MCF 10A (cell line): ENCODE measurements at regions not wholly inside any gene's neighbourhood (a gene's known extent, or its start where the extent isn't known, plus 50 kb on each side); places are given as distances from the start of the nearest gene placed in this dataset.

Experiments used
- BruUV-seq: library from RNA; stranded (reverse); fragments of 400-500 nt; replicated peaks from 2 replicates; lab custom pipeline; 2021; lab: Mats Ljungman, UMichigan
- CTCF ChIA-PET: fragments of 300-600 bp; sonication (Branson Sonifier 250); formaldehyde crosslinking; extraction: SDS; loops from one replicate; lab custom pipeline; 2021; ENCODE audit warnings: antibody characterized with exemption, inconsistent platforms; lab: Yijun Ruan, JAX
- POLR2A ChIA-PET: fragments of 300-600, 350-650 bp; sonication (Branson Sonifier 250); formaldehyde crosslinking; extraction: SDS; loops from one replicate; lab custom pipeline; 2020; ENCODE audit warnings: antibody characterized with exemption, inconsistent platforms; lab: Yijun Ruan, JAX
- DNase-seq: peaks from one replicate; pipeline ENCODE4 v3.0.0-alpha.2; 2018; ENCODE audit not compliant: unreplicated experiment
- H3K27ac Mint-ChIP-seq: one replicate; pipeline ENCODE4 v1.8.0; 2022; ENCODE audit warnings: mild to moderate bottlenecking, low read depth, mixed read lengths; ENCODE audit not compliant: unreplicated experiment
- H3K27me3 Mint-ChIP-seq: one replicate; pipeline ENCODE4 v1.8.0; 2022; ENCODE audit warnings: mixed read lengths; ENCODE audit not compliant: insufficient read depth, unreplicated experiment
- H3K36me3 Mint-ChIP-seq: one replicate; pipeline ENCODE4 v1.8.0; 2022; ENCODE audit warnings: mild to moderate bottlenecking, moderate library complexity, mixed read lengths; ENCODE audit not compliant: insufficient read depth, unreplicated experiment
- H3K4me1 Mint-ChIP-seq: one replicate; pipeline ENCODE4 v1.8.0; 2022; ENCODE audit warnings: mixed read lengths; ENCODE audit not compliant: insufficient read depth, unreplicated experiment
- H3K4me3 Mint-ChIP-seq: one replicate; pipeline ENCODE4 v1.8.0; 2022; ENCODE audit warnings: mild to moderate bottlenecking, moderate library complexity, mixed read lengths; ENCODE audit not compliant: unreplicated experiment
- H3K9me3 Mint-ChIP-seq: one replicate; pipeline ENCODE4 v1.8.0; 2022; ENCODE audit warnings: mixed read lengths; ENCODE audit not compliant: unreplicated experiment
- CTCF ChIP-seq: fragments of 200-600 bp; IDR thresholded peaks from one replicate; pipeline ENCODE4 v1.8.0; 2022; ENCODE audit warnings: antibody characterized with exemption, mild to moderate bottlenecking; ENCODE audit not compliant: unreplicated experiment
- intact Hi-C: fragments of 100-400 bp; cut with micrococcal nuclease; formaldehyde crosslinking; loops from 2 replicates; pipeline ENCODE4 v1.14.1; 2022

DNA sequence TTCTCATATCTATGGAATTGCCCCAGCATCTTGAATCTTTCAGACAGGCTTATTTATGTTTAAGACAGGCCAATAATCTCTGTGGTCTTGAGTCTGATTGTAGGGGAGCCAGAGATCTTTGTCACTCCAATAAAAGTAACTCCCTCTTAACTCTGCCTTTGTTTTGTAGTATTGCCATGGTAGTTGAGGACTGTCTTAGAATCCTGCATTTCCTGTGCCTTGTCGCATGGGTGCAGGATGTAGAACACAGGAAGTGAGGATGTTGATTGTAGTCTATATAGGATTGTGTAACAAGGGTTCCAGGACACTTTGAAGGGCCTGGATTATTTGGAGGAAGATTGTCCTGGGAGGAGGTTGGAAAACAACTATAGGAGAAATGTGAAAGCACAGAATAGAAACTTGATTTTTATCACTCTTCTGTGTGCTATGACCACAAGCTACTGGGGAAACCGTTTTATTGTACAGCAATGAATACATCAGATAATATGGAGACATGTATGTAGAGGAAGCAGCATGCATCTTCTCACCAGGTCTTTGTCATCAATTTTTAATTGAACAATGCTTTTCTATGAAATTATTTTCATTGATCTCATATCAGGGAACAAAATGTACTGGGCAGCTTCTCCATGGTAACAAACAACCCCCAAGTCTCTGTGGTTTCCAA, 411.7 kb downstream of the FGF9 start:
- intact Hi-C loops, result no loop called here
- Mint-ChIP-seq H3K9me3 (no peaks in the 10 kb centered on the region), H3K4me1 (peaks cover 3% of the 10 kb centered on the region), H3K27ac (no peak overlapping the region), H3K36me3 (no peaks in the 10 kb centered on the region), H3K4me3 (no peak overlapping the region), H3K27me3 (peaks cover 11% of the 10 kb centered on the region)
- POLR2A ChIA-PET, result no interaction called here
- no TSS peak for BruUV-seq
- CTCF ChIA-PET, result no interaction called here
- no peak for DNase-seq
- no peak for TF ChIP-seq CTCF

DNA sequence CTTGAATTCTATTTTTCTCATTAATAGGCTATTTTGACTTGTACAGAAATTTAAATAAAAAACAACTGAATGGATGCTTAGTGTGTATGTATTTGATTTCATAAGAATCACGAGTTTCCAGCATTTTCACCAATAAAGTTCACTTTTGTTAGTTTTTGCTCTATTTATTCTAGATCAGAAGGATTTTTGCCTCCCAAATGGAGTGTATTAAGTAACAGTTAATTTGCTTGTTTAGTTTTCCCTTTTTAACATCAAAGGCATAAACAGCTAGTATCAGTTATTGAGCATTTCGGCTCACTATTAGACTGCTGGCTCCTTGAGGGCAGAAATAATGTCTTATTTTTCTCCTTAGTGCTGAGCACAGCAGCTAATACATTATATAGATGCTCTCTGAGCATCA, 414.1 kb downstream of the FGF9 start:
- Mint-ChIP-seq H3K4me1 (no peaks in the 10 kb centered on the region), H3K4me3 (no peak overlapping the region), H3K27ac (no peak overlapping the region), H3K36me3 (no peaks in the 10 kb centered on the region), H3K27me3 (peaks cover 11% of the 10 kb centered on the region), H3K9me3 (no peaks in the 10 kb centered on the region)
- POLR2A ChIA-PET, result interaction anchor here (0.6 kb wide), 1 partner anchor 86 kb away, joined by 6 read pairs; no protein-coding TSS in a partner anchor
- no peak for TF ChIP-seq CTCF
- CTCF ChIA-PET, result interaction anchor here (0.6 to 1.3 kb wide), 3 partner anchors 16 to 397 kb away, joined by 3 to 4 read pairs (median 3); no protein-coding TSS in a partner anchor
- DNase-seq, result no peak
- intact Hi-C loops, result no loop called here
- BruUV-seq, result no TSS peak

DNA sequence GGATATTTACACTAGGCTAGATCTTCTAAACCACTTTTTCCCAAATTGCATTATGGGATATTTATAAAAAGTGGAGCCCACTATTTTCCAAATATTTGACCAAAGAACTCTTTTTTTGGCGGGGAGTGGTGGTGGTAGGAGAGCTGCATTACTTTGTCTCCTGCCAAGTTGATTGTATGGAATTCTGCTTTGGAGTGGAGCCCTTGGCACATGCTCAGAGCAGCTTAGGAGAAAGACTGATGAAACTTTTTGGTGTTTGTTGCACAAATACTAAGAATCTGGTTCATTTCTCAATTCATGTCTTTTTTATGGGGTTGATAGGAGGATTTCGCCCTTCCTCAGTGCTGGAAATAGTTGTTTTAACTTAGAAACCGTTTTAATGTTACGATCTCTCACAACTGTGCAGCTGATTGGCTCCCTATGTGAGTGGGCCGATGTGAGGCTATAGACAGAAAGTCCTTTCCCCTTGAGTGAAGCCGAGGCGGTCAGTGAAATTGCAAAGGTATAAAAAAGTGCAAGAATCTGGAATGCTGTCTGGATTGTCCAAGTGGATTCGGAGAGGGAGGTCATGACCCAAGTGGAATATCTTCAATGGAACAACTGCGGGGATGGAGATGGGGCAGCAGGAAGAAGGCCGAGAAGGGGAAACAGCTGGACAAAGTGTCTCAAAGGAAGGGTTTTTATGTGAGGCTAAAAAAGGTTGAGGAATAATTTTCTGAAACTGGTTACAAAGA, 415.9 kb downstream of the FGF9 start:
- intact Hi-C loops, result no loop called here
- Mint-ChIP-seq H3K36me3 (no peaks in the 10 kb centered on the region), H3K9me3 (no peaks in the 10 kb centered on the region), H3K27ac (no peak overlapping the region), H3K27me3 (peaks cover 11% of the 10 kb centered on the region), H3K4me3 (no peak overlapping the region), H3K4me1 (peaks cover 6% of the 10 kb centered on the region)
- CTCF ChIA-PET, result no interaction called here
- POLR2A ChIA-PET, result no interaction called here
- no TSS peak for BruUV-seq
- TF ChIP-seq CTCF, result no peak
- no peak for DNase-seq

- no peak overlapping the region for H3K27ac Mint-ChIP-seq
- ChIA-PET CTCF (interaction anchor here (0.7 kb wide), 1 partner anchor 19 kb away, joined by 3 read pairs; no protein-coding TSS in a partner anchor), POLR2A (no interaction called here)
- no peak overlapping the region for H3K4me3 Mint-ChIP-seq
- intact Hi-C loops, result no loop called here
- H3K9me3 Mint-ChIP-seq, result peaks cover 2% of the 10 kb centered on the region
- DNase-seq, result no peak
- peaks cover 7% of the 10 kb centered on the region for H3K27me3 Mint-ChIP-seq
- no peak for TF ChIP-seq CTCF
- no peaks in the 10 kb centered on the region for H3K36me3 Mint-ChIP-seq
- no TSS peak for BruUV-seq
- H3K4me1 Mint-ChIP-seq, result peaks cover 6% of the 10 kb centered on the region
These were observed 419.2 kb downstream of the FGF9 start for GRCh38 chr13:22090106-22090505.
